T-helper 2 cell treated with Interferon-gamma antibody and Interleukin-4, amounts not matched to agents 5 μg/mL and 100 μg/mL, for 36 hours (primary cell): ENCODE measurements at regions not wholly inside any gene's neighbourhood (a gene's known extent, or its start where the extent isn't known, plus 50 kb on each side); places are given as distances from the start of the nearest gene placed in this dataset.

Source experiments
- DNase-seq: peaks from one replicate; pipeline ENCODE4 v3.0.0; 2021; ENCODE audit warnings: low spot score
- H3K27ac Mint-ChIP-seq: one replicate; pipeline ENCODE4 v1.8.0; 2021; ENCODE audit warnings: mild to moderate bottlenecking, mixed read lengths
- H3K27me3 Mint-ChIP-seq: one replicate; pipeline ENCODE4 v1.8.0; 2021; ENCODE audit warnings: low read depth, mixed read lengths
- H3K36me3 Mint-ChIP-seq: one replicate; pipeline ENCODE4 v1.8.0; 2021; ENCODE audit warnings: low read depth, mixed read lengths
- H3K4me1 Mint-ChIP-seq: one replicate; pipeline ENCODE4 v1.8.0; 2021; ENCODE audit warnings: low read depth, mixed read lengths
- H3K4me3 Mint-ChIP-seq: one replicate; pipeline ENCODE4 v1.8.0; 2022; ENCODE audit warnings: mild to moderate bottlenecking, moderate library complexity, mixed read lengths
- H3K9me3 Mint-ChIP-seq: one replicate; pipeline ENCODE4 v1.8.0; 2021; ENCODE audit warnings: mixed read lengths

DNA sequence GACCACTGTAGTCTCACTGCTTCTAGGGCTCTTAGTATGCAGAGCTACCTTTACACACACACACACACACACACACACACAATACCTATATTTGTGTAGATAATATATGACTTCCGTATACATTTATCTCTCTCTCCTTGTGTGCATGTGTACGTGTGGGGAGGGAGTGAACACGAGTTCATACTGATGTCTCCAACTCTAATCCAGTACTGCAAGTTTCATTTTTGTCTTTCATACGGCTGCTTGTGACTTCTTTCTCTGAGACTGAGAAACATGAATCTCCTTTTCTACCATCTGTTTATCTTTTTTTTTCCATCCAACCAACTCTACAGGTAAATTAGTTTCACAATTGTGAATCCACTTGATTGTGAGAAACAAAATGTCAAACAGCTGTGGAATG is 1229.5 kb upstream of the AGA start:
- peaks cover 36% of the 10 kb centered on the region for H3K9me3 Mint-ChIP-seq
- no peak overlapping the region for H3K27ac Mint-ChIP-seq
- no peaks in the 10 kb centered on the region for H3K27me3 Mint-ChIP-seq
- no peaks in the 10 kb centered on the region for H3K36me3 Mint-ChIP-seq
- H3K4me3 Mint-ChIP-seq, result no peak overlapping the region
- no peaks in the 10 kb centered on the region for H3K4me1 Mint-ChIP-seq
- no peak for DNase-seq

DNA sequence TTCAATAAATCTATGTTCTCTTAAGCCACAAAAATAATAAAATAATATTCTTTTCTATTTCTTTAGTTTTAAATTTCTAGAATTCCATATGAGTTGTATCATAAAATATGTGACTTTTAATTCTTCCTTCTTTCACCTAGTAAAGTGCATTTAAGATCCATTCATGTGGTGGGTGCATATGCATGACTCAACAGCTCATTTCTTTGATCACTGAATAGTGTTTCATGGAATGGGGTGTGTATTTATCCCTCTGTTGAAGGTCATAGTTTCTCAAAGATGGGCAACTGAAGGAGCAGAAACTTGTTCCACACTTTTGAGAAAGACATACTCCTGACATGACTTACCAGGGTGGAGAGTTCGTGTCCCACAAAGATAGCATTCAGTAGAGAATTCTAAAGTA is 1230.3 kb upstream of the AGA start:
- Mint-ChIP-seq H3K4me1 (no peaks in the 10 kb centered on the region), H3K27me3 (no peaks in the 10 kb centered on the region), H3K36me3 (no peaks in the 10 kb centered on the region), H3K4me3 (no peak overlapping the region), H3K27ac (no peak overlapping the region), H3K9me3 (peaks cover 36% of the 10 kb centered on the region)
- DNase-seq, result no peak

DNA sequence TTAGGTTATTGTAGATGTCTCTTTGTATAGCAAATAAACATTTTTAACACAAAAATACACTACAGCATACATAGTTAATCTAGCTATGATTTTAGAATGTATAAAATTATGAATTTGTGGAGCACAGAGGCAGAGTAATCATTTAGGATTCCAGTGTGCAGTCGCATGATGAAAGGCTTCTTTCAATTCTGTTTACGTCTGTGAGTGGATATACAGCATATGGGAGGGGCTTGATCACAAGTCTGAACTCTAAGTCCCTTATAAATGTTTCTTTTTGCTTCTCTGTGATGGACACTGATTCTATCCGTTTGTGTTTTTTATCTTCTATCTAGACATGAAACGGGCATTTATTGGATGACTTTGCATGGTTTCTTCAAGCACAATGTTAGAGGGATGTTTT is 1239.6 kb upstream of the AGA start:
- H3K36me3 Mint-ChIP-seq, result no peaks in the 10 kb centered on the region
- H3K27ac Mint-ChIP-seq, result no peak overlapping the region
- H3K27me3 Mint-ChIP-seq, result no peaks in the 10 kb centered on the region
- peaks cover 16% of the 10 kb centered on the region for H3K9me3 Mint-ChIP-seq
- H3K4me1 Mint-ChIP-seq, result no peaks in the 10 kb centered on the region
- no peak overlapping the region for H3K4me3 Mint-ChIP-seq
- DNase-seq, result no peak

DNA sequence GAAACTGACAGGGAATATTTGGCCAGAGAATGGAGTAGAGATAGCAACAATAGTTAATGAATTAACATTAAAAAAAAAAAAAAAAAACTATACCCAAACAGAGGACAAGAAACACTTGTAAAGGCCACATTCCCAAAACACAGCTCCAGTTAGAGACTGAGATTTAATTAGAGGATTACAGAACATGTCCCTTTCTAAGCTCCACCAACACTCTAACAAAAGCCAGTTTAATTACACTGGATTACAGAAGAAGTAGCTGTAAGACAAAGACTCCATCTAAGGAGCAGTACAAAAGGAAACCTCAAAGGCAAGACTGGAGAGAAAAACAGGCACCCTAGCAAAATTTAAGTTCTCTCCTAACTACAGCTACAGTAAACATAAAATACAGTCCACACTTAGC is 1247.7 kb upstream of the AGA start:
- H3K4me1 Mint-ChIP-seq, result no peaks in the 10 kb centered on the region
- H3K4me3 Mint-ChIP-seq, result no peak overlapping the region
- DNase-seq, result no peak
- peaks cover 20% of the 10 kb centered on the region for H3K9me3 Mint-ChIP-seq
- H3K36me3 Mint-ChIP-seq, result no peaks in the 10 kb centered on the region
- H3K27me3 Mint-ChIP-seq, result no peaks in the 10 kb centered on the region
- no peak overlapping the region for H3K27ac Mint-ChIP-seq

DNA sequence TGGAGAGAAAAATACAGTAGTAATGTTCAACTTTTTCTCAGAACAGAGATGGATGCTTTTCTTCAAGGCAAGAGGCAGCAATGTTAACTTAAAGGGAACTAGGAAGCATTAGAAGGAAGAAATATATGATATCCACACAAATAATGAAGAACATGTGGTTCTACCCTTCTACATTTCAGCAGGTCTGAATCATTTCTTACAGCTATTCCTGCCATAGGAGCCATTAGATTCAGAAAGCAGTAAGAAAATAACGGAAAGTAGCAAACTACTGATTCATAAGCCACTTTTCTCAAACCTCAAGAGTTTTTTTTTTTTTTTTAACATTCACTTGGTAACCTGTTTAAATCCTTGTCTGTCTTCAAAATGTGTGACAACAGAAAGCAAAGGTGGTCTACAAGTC is 1251.6 kb upstream of the AGA start:
- Mint-ChIP-seq H3K4me1 (no peaks in the 10 kb centered on the region), H3K36me3 (no peaks in the 10 kb centered on the region), H3K4me3 (no peak overlapping the region), H3K27me3 (no peaks in the 10 kb centered on the region), H3K27ac (no peak overlapping the region), H3K9me3 (peaks cover 10% of the 10 kb centered on the region)
- no peak for DNase-seq

DNA sequence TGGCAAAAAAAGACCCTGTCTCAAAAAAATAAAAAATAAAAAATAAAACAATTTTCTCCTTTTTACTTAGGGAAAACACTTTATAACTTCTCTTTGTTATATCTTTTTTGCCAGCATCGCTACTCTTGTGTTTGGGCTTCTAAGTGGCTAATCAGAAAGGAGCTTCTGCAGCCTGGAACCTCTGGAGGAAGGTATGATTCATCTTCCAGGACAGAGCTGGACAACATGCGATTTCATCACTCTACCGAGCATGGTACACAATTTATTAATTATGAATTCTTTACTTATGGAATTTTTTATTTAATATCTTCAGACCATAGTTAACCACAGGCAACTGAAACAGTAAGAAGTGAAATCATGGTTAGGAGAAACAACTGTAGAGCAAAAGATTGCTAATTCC is 1254.3 kb upstream of the AGA start:
- no peak for DNase-seq
- H3K4me3 Mint-ChIP-seq, result no peak overlapping the region
- H3K4me1 Mint-ChIP-seq, result no peaks in the 10 kb centered on the region
- H3K27ac Mint-ChIP-seq, result no peak overlapping the region
- no peaks in the 10 kb centered on the region for H3K27me3 Mint-ChIP-seq
- H3K36me3 Mint-ChIP-seq, result no peaks in the 10 kb centered on the region
- H3K9me3 Mint-ChIP-seq, result peaks cover 13% of the 10 kb centered on the region

DNA sequence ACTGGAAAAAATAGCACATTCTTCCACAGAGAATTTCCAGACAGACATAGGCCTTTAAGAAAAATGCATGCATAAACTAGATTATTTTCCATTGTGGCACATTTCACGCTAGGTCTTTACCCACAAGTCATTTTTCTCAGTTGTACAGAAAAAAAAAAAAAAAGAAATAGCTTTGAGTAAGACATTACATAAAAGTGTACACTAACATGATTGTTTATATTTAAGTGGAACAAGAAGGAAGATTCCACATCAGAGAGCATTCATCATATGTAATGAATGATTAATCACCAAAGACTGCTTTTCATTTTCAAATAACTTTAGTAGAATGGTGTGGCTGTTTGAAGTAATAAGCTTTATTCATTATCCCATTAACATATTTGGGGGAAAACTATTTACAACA is 1270.2 kb upstream of the AGA start:
- Mint-ChIP-seq H3K27ac (no peak overlapping the region), H3K4me3 (no peak overlapping the region), H3K36me3 (no peaks in the 10 kb centered on the region), H3K9me3 (peaks cover 16% of the 10 kb centered on the region), H3K27me3 (no peaks in the 10 kb centered on the region), H3K4me1 (no peaks in the 10 kb centered on the region)
- DNase-seq, result no peak

DNA sequence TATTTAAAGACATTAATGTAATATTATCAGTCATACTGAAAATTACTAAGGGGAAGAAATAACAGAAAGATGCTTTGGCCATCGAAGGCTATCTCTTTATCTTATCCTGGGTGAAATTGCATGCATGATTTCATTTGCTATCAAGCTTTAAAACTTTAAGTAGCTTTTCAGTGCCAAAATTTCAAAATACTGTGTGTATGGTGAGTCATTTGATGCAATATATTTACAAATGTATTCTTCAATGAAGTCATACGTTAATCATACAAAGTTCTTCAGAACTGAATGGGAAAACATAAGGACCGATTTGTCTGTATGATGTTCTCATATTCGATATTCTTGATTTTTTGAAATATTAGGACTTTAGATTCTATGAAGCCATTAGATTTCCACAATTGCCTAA is 1295.8 kb upstream of the AGA start:
- H3K27ac Mint-ChIP-seq, result no peak overlapping the region
- no peaks in the 10 kb centered on the region for H3K36me3 Mint-ChIP-seq
- no peaks in the 10 kb centered on the region for H3K27me3 Mint-ChIP-seq
- no peaks in the 10 kb centered on the region for H3K4me1 Mint-ChIP-seq
- DNase-seq, result no peak
- H3K4me3 Mint-ChIP-seq, result no peak overlapping the region
- H3K9me3 Mint-ChIP-seq, result peaks cover 8% of the 10 kb centered on the region

DNA sequence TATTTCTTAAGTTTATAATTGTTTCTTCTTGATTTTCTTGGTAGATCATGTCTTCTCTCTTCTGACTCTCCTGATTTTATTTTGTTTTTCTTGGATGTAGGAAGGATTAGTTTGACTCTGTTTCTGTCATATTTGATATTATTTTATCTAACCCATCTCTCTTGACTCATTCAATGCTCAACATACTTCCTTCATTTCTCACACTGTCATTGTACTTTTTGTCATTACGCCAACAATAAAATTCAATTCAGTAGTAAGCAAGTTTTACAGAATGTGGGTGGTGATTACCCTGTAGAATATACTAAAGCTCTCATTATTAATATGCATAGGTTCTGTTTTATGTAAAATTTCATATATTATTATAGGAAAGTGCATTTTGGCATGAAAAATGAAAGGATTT is 1303.0 kb upstream of the AGA start:
- Mint-ChIP-seq H3K27ac (no peak overlapping the region), H3K4me3 (no peak overlapping the region), H3K4me1 (no peaks in the 10 kb centered on the region), H3K27me3 (no peaks in the 10 kb centered on the region), H3K9me3 (peaks cover 21% of the 10 kb centered on the region), H3K36me3 (no peaks in the 10 kb centered on the region)
- no peak for DNase-seq

DNA sequence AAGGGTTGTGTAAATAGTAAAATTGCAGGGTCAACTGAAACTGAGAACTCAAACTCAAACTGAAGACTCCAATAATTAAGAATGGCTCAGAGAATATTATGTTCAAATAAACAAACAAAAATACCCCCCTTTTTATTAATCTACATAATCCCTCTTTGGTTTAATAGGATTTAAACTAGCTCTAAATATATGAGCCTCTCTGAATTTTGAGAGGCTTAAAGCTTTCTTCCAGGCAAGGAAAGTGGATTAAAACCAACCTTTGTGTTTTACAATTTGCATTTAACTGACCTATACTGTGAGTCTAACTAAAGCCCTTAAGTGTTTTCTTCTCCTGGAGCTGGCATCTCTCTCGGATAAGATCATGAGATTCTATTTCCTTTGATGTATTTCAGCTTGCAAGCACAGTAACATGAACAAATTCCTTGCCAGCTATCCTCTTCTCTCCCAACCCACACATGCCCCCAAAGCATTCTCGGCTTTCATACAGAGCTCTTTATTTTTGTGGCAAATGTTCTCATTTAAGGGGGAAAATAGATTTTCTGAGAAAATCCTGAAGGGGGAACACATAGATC is 1310.8 kb upstream of the AGA start:
- no peak for DNase-seq
- Mint-ChIP-seq H3K36me3 (no peaks in the 10 kb centered on the region), H3K27ac (no peak overlapping the region), H3K4me3 (no peak overlapping the region), H3K4me1 (no peaks in the 10 kb centered on the region), H3K27me3 (no peaks in the 10 kb centered on the region), H3K9me3 (peaks cover 8% of the 10 kb centered on the region)

DNA sequence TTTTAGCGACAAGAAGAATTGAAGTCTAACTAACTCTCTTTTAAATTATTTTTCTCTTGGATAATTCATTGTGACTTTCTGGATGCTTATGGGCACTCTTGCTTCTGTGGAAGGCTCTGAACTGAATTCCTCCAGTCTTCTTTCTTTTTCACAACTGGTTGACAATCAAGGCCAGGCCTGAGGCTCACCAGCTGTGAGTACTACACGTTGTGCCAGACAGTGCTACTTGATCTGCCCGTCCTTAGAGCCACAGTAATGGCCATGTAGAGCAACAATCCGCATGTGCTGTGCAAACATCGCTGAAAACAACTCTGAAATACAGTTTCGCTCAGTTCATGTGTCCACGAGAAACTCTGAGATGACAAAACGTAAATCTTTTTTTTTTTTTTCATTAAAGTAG is 1336.3 kb upstream of the AGA start:
- no peaks in the 10 kb centered on the region for H3K27me3 Mint-ChIP-seq
- no peaks in the 10 kb centered on the region for H3K4me1 Mint-ChIP-seq
- H3K4me3 Mint-ChIP-seq, result no peak overlapping the region
- no peaks in the 10 kb centered on the region for H3K36me3 Mint-ChIP-seq
- no peak overlapping the region for H3K27ac Mint-ChIP-seq
- peaks cover 15% of the 10 kb centered on the region for H3K9me3 Mint-ChIP-seq
- DNase-seq, result no peak

DNA sequence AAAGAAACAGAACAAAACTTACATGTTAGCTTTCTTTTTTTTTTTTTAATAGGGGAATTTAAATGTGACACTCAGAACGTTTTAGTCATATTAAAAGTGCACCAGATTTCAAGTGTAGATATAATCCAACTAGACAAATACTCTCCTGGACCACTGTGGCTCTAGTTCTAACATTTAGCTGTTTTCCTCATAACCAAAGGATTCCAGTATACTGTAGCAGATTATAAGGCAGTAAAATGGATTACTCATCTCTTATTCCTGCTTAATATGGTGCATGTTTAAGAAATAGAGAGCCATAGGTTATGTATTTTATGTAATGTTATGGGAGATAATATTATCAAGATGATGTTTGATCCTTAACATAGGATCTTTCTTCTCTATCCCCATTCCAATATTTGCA is 1339.5 kb upstream of the AGA start:
- peaks cover 15% of the 10 kb centered on the region for H3K9me3 Mint-ChIP-seq
- H3K36me3 Mint-ChIP-seq, result no peaks in the 10 kb centered on the region
- no peak overlapping the region for H3K4me3 Mint-ChIP-seq
- no peak for DNase-seq
- no peaks in the 10 kb centered on the region for H3K27me3 Mint-ChIP-seq
- H3K4me1 Mint-ChIP-seq, result no peaks in the 10 kb centered on the region
- H3K27ac Mint-ChIP-seq, result no peak overlapping the region

DNA sequence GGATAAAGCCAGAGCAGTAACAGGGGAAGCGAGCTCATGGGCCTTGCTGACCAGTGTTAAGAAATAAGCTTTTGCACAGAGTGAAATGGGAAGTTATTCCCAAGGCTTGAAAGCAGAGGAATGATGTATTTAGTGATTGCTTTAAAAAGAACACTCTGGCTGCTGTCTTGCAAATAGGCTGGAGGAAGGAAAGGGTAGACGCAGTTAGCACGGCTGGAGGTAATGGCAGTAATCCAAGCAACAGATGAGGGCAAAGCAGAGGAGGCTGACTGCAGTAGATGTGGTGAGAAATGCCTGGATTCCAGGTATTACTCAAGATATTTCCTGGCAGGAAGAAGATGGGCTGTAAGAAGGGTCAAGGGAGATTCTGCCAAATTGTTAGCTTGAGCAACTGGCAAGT is 1342.3 kb upstream of the AGA start:
- Mint-ChIP-seq H3K27ac (no peak overlapping the region), H3K4me3 (no peak overlapping the region), H3K9me3 (peaks cover 10% of the 10 kb centered on the region), H3K4me1 (no peaks in the 10 kb centered on the region), H3K27me3 (no peaks in the 10 kb centered on the region), H3K36me3 (no peaks in the 10 kb centered on the region)
- DNase-seq, result no peak

DNA sequence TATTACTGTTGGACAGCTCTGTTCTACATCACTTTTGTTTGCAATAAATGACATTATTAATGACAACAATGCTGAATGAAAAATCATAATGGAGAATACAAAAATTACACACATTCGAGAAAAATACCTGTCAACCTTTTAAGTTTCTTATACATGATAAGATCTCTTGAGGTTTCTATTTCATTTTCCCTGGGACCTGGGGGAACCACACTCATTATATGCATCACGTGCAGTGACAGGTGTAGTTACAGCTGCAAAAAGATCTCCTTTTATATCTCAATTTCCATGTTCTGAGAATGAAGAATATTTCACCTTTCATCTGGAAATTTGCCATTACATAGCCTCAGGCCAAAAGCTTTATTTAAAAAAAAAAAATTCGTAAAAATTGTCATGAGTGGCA is 1347.0 kb upstream of the AGA start:
- no peaks in the 10 kb centered on the region for H3K36me3 Mint-ChIP-seq
- no peak overlapping the region for H3K4me3 Mint-ChIP-seq
- DNase-seq, result no peak
- no peak overlapping the region for H3K27ac Mint-ChIP-seq
- H3K27me3 Mint-ChIP-seq, result no peaks in the 10 kb centered on the region
- H3K4me1 Mint-ChIP-seq, result no peaks in the 10 kb centered on the region
- H3K9me3 Mint-ChIP-seq, result peaks cover 16% of the 10 kb centered on the region

DNA sequence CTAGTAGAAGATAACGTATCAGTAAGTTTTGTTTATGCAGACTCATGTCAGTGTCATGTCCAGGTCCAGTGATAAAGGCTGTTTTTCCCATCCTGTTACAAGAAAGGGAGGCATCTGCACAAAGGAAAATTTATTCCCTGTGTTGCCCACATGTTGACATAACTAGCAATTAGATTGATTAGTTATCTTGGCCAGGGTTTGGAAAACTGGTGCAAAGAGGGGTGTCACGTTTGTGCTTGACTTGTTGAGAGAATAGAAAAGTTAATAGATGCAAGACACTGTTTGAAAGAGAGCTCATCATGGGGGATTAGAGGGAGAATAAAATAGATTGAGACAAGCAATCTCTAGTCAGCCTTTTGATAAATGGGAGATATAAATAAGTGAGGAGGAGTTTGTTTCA is 1357.0 kb upstream of the AGA start:
- no peak overlapping the region for H3K4me3 Mint-ChIP-seq
- DNase-seq, result no peak
- no peak overlapping the region for H3K27ac Mint-ChIP-seq
- no peaks in the 10 kb centered on the region for H3K4me1 Mint-ChIP-seq
- H3K9me3 Mint-ChIP-seq, result peaks cover 24% of the 10 kb centered on the region
- no peaks in the 10 kb centered on the region for H3K36me3 Mint-ChIP-seq
- H3K27me3 Mint-ChIP-seq, result no peaks in the 10 kb centered on the region
